HUES64 (cell line): ENCODE measurements at regions not wholly inside any gene's neighbourhood (a gene's known extent, or its start where the extent isn't known, plus 50 kb on each side); places are given as distances from the start of the nearest gene placed in this dataset.
"Not testable (repeated sequence)": the region's sequence is repeated elsewhere in the genome, so short reads cannot be mapped to it uniquely, and the experiment has no call there.

ENCODE experiments used
- H3K27ac ChIP-seq: 2 replicates; pipeline ENCODE4 v1.7.0; 2013; ENCODE audit warnings: low read depth, low read length, inconsistent platforms
- H3K27me3 ChIP-seq: 2 replicates; pipeline ENCODE4 v1.6.1; 2013; ENCODE audit warnings: mild to moderate bottlenecking, low read length; ENCODE audit not compliant: insufficient read depth
- H3K36me3 ChIP-seq: 2 replicates; pipeline ENCODE4 v1.6.1; 2013; ENCODE audit warnings: mild to moderate bottlenecking, low read length; ENCODE audit not compliant: insufficient read depth
- H3K4me1 ChIP-seq: 2 replicates; pipeline ENCODE4 v1.6.1; 2013; ENCODE audit warnings: mild to moderate bottlenecking, low read length, moderate library complexity; ENCODE audit not compliant: insufficient read depth
- H3K4me3 ChIP-seq: 2 replicates; pipeline ENCODE4 v1.5.1; 2013; ENCODE audit warnings: mild to moderate bottlenecking, low read length, moderate library complexity
- H3K9ac ChIP-seq: 2 replicates; pipeline ENCODE4 v1.6.1; 2013; ENCODE audit warnings: mild to moderate bottlenecking, low read depth, low read length
- H3K9me3 ChIP-seq: 2 replicates; pipeline ENCODE4 v1.6.1; 2013; ENCODE audit warnings: low read depth, low read length; ENCODE audit not compliant: insufficient read depth
- WGBS: fragments of 150-250, 120-280 bp; methylation state at CpG from one replicate; pipeline ENCODE4 v1.1.7; 2013; ENCODE audit warnings: missing lambda C conversion rate; 5-methylcytosine and 5-hydroxymethylcytosine counted together

- peaks cover 25% of the 10 kb centered on the region for H3K4me1 ChIP-seq
- H3K4me3 ChIP-seq, result no peak overlapping the region
- H3K36me3 ChIP-seq, result no peaks in the 10 kb centered on the region
- no peak overlapping the region for H3K27ac ChIP-seq
- no peaks in the 10 kb centered on the region for H3K27me3 ChIP-seq
- no peaks in the 10 kb centered on the region for H3K9me3 ChIP-seq
- whole genome bisulfite sequencing, result 96% methylated on average over 3 of the region's 3 CpGs
- H3K9ac ChIP-seq, result no peak overlapping the region
Measured at GRCh38 chr4:34000356-34000755, 2244.0 kb downstream of the ARAP2 start.

DNA sequence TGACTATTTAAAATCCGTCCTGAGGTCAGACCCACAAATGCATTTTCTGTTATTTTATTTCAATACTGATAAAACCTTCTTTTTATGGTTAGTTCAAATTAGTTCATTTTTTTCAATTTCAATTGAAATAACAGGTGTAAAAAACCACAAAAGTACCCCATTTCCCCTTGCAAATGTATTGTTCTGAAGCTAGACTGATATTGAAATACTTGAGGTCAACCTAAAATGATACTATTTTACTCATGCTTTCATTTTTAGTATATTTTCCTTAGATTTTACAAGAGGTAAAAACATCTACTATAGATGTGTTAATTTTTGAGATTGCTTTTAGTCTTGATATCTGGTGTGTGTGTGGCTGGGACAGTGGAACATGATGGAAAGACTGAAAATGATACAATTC lies 2237.8 kb downstream of the ARAP2 start:
- H3K27ac ChIP-seq, H3K9me3 ChIP-seq, H3K4me3 ChIP-seq, H3K36me3 ChIP-seq, H3K27me3 ChIP-seq, H3K9ac ChIP-seq, H3K4me1 ChIP-seq: not testable (repeated sequence)
- no CpG with 5 or more reads among the region's 1 CpG for WGBS

DNA sequence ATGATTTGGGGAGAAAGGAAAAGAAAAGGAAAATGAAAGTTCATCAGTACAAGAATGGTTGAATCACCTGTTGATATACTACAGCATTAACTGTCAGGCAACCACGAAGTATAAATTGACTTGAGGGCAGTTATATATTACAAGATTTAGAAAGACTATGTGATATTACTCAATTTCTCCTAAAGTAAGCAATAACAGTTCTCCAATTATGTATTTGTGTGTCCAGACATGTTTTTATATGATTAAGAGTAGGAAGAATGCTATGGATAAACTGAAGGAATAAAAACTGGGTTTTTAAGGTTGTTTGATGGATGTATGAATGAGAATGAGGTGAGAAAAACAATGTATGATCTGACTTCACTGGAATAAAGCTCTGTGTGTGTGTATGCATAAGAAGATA lies 2234.4 kb downstream of the ARAP2 start:
- Histone ChIP-seq H3K9ac (no peak overlapping the region), H3K27ac (no peak overlapping the region), H3K4me3 (no peak overlapping the region), H3K27me3 (no peaks in the 10 kb centered on the region), H3K9me3 (no peaks in the 10 kb centered on the region), H3K36me3 (no peaks in the 10 kb centered on the region), H3K4me1 (no peaks in the 10 kb centered on the region)
- WGBS, result 100% methylated on average over 1 of the region's 1 CpG

DNA sequence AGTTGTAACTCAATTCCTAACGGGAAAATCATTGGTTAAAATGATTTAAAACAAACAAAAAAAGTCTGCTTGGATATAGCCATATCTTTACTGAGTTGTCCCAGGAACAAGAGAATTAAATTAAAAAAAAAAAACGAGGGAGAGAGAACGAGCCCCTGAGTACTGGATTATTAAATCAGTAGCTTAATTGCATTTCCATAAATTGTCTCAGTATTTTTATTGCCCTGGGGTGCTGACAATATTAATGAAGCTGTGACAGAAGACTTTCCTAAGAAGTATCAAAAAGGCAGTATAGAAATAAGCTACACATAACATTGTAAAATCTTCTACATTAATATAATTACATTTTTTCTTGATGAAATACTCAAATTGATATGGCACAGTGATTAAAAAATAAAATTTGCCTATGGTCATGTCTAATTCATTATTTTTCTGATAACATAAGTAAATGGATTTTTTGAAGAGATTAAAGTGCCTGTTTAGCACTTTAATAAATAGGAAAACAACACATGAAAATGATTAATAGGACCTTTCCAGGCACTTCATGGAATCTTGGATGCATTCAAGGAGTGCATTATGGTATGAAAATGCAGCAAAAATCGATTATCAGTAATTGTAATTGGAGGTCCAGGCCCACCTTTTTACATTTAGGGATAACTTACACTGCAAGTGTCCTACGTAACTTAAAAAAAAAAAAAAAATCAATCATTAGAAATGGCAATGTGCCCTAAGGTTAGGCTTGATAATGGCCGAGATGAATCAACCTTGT lies 2233.4 kb downstream of the ARAP2 start:
- Histone ChIP-seq H3K27me3 (no peaks in the 10 kb centered on the region), H3K4me3 (no peak overlapping the region), H3K27ac (no peak overlapping the region), H3K9me3 (no peaks in the 10 kb centered on the region), H3K36me3 (no peaks in the 10 kb centered on the region), H3K4me1 (no peaks in the 10 kb centered on the region), H3K9ac (no peak overlapping the region)
- WGBS, result 90% methylated on average over 3 of the region's 6 CpGs

- Histone ChIP-seq H3K27ac (no peak overlapping the region), H3K27me3 (no peaks in the 10 kb centered on the region), H3K36me3 (no peaks in the 10 kb centered on the region), H3K9ac (no peak overlapping the region), H3K4me1 (no peaks in the 10 kb centered on the region), H3K9me3 (no peaks in the 10 kb centered on the region), H3K4me3 (no peak overlapping the region)
- WGBS, result 100% methylated on average over 1 of the region's 1 CpG
Measured at GRCh38 chr4:34035225-34035624, 2209.1 kb downstream of the ARAP2 start.

- H3K27me3 ChIP-seq, result no peaks in the 10 kb centered on the region
- no peak overlapping the region for H3K9ac ChIP-seq
- H3K4me1 ChIP-seq, result no peaks in the 10 kb centered on the region
- H3K27ac ChIP-seq, result no peak overlapping the region
- whole genome bisulfite sequencing, result no CpG with 5 or more reads among the region's 1 CpG
- no peaks in the 10 kb centered on the region for H3K36me3 ChIP-seq
- H3K4me3 ChIP-seq, result no peak overlapping the region
- H3K9me3 ChIP-seq, result no peaks in the 10 kb centered on the region
Measured at GRCh38 chr4:34037280-34037679, 2207.0 kb downstream of the ARAP2 start.

- H3K9ac ChIP-seq, result no peak overlapping the region
- H3K27me3 ChIP-seq, result no peaks in the 10 kb centered on the region
- no peaks in the 10 kb centered on the region for H3K36me3 ChIP-seq
- H3K9me3 ChIP-seq, result no peaks in the 10 kb centered on the region
- H3K27ac ChIP-seq, result no peak overlapping the region
- 94% methylated on average over 11 of the region's 14 CpGs for WGBS
- no peak overlapping the region for H3K4me3 ChIP-seq
- H3K4me1 ChIP-seq, result no peaks in the 10 kb centered on the region
Measured at GRCh38 chr4:34039766-34040165, 2204.5 kb downstream of the ARAP2 start.

DNA sequence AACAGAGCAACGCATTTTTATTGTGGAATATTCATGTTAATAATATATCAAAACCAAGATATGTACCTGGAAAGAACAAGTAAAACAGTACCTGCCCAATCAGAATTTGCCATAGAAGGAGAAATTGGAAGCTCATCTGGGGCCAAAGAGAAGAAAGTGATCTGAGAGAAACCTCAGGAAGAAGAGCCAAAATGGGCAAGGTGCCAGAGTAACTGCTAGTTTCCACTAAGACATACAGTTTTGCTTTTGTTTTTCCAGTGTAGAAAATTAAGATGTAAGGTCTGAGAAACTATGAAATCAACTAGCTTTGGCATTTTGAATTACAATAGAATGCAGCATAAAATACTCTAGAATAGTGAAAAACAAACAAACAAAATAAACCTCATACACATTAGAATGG lies 2201.2 kb downstream of the ARAP2 start:
- H3K4me3 ChIP-seq, result no peak overlapping the region
- no peak overlapping the region for H3K27ac ChIP-seq
- H3K9ac ChIP-seq, result no peak overlapping the region
- no peaks in the 10 kb centered on the region for H3K36me3 ChIP-seq
- no peaks in the 10 kb centered on the region for H3K9me3 ChIP-seq
- no peaks in the 10 kb centered on the region for H3K27me3 ChIP-seq
- WGBS, result no CpG with 5 or more reads among the region's 1 CpG
- no peaks in the 10 kb centered on the region for H3K4me1 ChIP-seq

DNA sequence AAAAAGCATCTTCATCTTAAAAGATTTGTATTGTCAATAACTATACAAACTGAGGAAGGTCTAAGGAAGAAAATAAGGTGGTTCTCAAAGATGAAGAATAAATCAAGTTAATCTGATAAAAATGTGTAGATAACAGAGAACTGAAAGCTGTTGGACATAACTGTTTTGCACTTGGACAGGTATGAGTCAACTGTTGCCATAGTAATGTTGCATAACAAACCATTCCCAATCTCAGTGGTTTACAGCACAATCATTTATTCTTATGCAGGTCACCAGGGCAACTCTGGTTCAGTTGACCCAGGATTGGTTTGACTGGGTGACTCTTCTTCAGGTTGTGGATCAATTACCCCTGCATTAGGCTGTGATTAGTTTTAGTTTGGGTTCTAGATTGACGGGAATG lies 2197.7 kb downstream of the ARAP2 start:
- no peak overlapping the region for H3K27ac ChIP-seq
- H3K4me3 ChIP-seq, result no peak overlapping the region
- 100% methylated on average over 1 of the region's 1 CpG for WGBS

DNA sequence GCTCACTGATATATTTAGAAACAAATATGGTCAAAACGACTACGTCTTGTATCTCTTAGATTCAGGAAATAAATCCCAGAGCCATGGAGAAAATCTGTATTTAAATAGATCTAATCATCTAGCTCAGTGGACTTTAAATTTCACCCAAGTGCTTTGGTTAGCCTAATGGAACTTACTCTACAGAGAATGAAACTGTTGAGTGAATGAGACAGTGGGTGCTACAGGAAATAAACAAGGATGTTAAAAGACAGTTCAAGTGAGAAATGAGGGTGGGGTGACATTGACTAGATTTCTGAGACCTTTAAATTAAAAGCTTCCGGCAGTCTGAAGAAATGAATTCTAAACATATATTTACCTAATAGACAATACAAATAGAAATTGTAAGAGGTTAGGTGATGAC lies 2197.0 kb downstream of the ARAP2 start:
- WGBS, result 100% methylated on average over 2 of the region's 3 CpGs
- Histone ChIP-seq H3K9ac (no peak overlapping the region), H3K27me3 (no peaks in the 10 kb centered on the region), H3K4me3 (no peak overlapping the region), H3K9me3 (no peaks in the 10 kb centered on the region), H3K4me1 (no peaks in the 10 kb centered on the region), H3K36me3 (no peaks in the 10 kb centered on the region), H3K27ac (no peak overlapping the region)

More for the DNA sequence above, 2197.7 kb downstream of the ARAP2 start:
- Histone ChIP-seq H3K27me3 (no peaks in the 10 kb centered on the region), H3K9me3 (no peaks in the 10 kb centered on the region), H3K4me1 (no peaks in the 10 kb centered on the region), H3K9ac (no peak overlapping the region), H3K36me3 (no peaks in the 10 kb centered on the region)

- H3K36me3 ChIP-seq, result no peaks in the 10 kb centered on the region
- no peaks in the 10 kb centered on the region for H3K9me3 ChIP-seq
- H3K27me3 ChIP-seq, result no peaks in the 10 kb centered on the region
- no peak overlapping the region for H3K9ac ChIP-seq
- 89% methylated on average over 2 of the region's 2 CpGs for WGBS
- H3K27ac ChIP-seq, result no peak overlapping the region
- no peak overlapping the region for H3K4me3 ChIP-seq
- H3K4me1 ChIP-seq, result no peaks in the 10 kb centered on the region
Measured at GRCh38 chr4:34066126-34066525, 2178.2 kb downstream of the ARAP2 start.

DNA sequence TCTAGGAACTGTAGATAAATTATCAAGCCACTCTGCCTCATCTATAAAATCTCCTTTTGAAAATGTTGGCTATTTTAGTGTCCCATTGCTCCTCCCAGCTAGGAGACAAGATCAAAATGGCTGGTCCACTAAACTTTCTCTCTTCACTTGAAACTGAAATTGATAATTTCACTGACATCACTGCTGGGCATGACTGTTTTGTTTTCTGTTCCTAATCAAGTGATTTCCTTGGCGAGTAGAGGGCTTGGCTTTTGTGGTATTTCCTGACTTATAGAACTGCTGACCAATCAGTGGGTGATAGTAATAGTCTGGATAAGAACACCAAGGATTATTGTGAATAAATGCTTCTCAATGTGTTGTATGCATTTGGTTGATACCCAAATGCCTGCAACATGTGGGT lies 2152.9 kb downstream of the ARAP2 start:
- H3K27ac ChIP-seq, result no peak overlapping the region
- H3K4me1 ChIP-seq, result no peaks in the 10 kb centered on the region
- no peaks in the 10 kb centered on the region for H3K9me3 ChIP-seq
- H3K9ac ChIP-seq, result no peak overlapping the region
- H3K36me3 ChIP-seq, result no peaks in the 10 kb centered on the region
- H3K27me3 ChIP-seq, result no peaks in the 10 kb centered on the region
- H3K4me3 ChIP-seq, result no peak overlapping the region
- 92% methylated on average over 1 of the region's 1 CpG for WGBS
